Mesothelial cell of epicardium (in vitro differentiated cells): ENCODE measurements at regions not wholly inside any gene's neighbourhood (a gene's known extent, or its start where the extent isn't known, plus 50 kb on each side); places are given as distances from the start of the nearest gene placed in this dataset.

Experiments
- DNase-seq, 2 experiments: peaks; one replicate each; pipeline ENCODE4 v3.0.0; 2021; ENCODE audit warnings: low spot score in 2 of 2; ENCODE audit not compliant: unreplicated experiment in 2 of 2
- H3K27ac Mint-ChIP-seq: 2 replicates; pipeline ENCODE4 v1.8.0; 2021; ENCODE audit warnings: mixed read lengths
- H3K27me3 Mint-ChIP-seq: 2 replicates; pipeline ENCODE4 v1.8.0; 2021; ENCODE audit warnings: low read depth, mixed read lengths
- H3K36me3 Mint-ChIP-seq: 2 replicates; pipeline ENCODE4 v1.8.0; 2021; ENCODE audit warnings: mixed read lengths
- H3K4me1 Mint-ChIP-seq: 2 replicates; pipeline ENCODE4 v1.8.0; 2021; ENCODE audit warnings: mixed read lengths
- H3K4me3 Mint-ChIP-seq: 2 replicates; pipeline ENCODE4 v1.8.0; 2021; ENCODE audit warnings: mild to moderate bottlenecking, moderate library complexity, mixed read lengths
- H3K9me3 Mint-ChIP-seq: 2 replicates; pipeline ENCODE4 v1.8.0; 2021; ENCODE audit warnings: mixed read lengths
- CTCF ChIP-seq: fragments of 200-600 bp; sonication (generic); IDR thresholded peaks from one replicate; pipeline ENCODE4 v1.5.0; 2021; ENCODE audit warnings: antibody characterized with exemption; ENCODE audit not compliant: unreplicated experiment

- Mint-ChIP-seq H3K36me3 (no peaks in the 10 kb centered on the region), H3K9me3 (no peaks in the 10 kb centered on the region), H3K27me3 (no peaks in the 10 kb centered on the region), H3K4me3 (no peak overlapping the region), H3K4me1 (peaks cover 9% of the 10 kb centered on the region), H3K27ac (no peak overlapping the region)
- no peak for TF ChIP-seq CTCF
- DNase-seq: no peak
Measured at GRCh38 chr3:144762091-144762490, 790.5 kb downstream of the DIPK2A start.

- Mint-ChIP-seq H3K9me3 (no peaks in the 10 kb centered on the region), H3K27me3 (no peaks in the 10 kb centered on the region), H3K4me1 (peaks cover 9% of the 10 kb centered on the region), H3K27ac (no peak overlapping the region), H3K36me3 (no peaks in the 10 kb centered on the region), H3K4me3 (no peak overlapping the region)
- no peak for DNase-seq
- no peak for TF ChIP-seq CTCF
Measured at GRCh38 chr3:144763878-144764454, 792.3 kb downstream of the DIPK2A start.

- peaks cover 17% of the 10 kb centered on the region for H3K4me1 Mint-ChIP-seq
- no peak overlapping the region for H3K27ac Mint-ChIP-seq
- H3K27me3 Mint-ChIP-seq: no peaks in the 10 kb centered on the region
- H3K9me3 Mint-ChIP-seq: no peaks in the 10 kb centered on the region
- TF ChIP-seq CTCF: no peak
- no peaks in the 10 kb centered on the region for H3K36me3 Mint-ChIP-seq
- DNase-seq: no peak
- no peak overlapping the region for H3K4me3 Mint-ChIP-seq
Measured at GRCh38 chr3:144770281-144770680, 798.7 kb downstream of the DIPK2A start.

- no peak for TF ChIP-seq CTCF
- Mint-ChIP-seq H3K36me3 (no peaks in the 10 kb centered on the region), H3K27ac (no peak overlapping the region), H3K4me1 (peaks cover 20% of the 10 kb centered on the region), H3K4me3 (no peak overlapping the region), H3K27me3 (no peaks in the 10 kb centered on the region), H3K9me3 (no peaks in the 10 kb centered on the region)
- DNase-seq: no peak
Measured at GRCh38 chr3:144770915-144771351, 799.3 kb downstream of the DIPK2A start.

- Mint-ChIP-seq H3K27ac (no peak overlapping the region), H3K36me3 (no peaks in the 10 kb centered on the region)
Measured at GRCh38 chr3:144771381-144771870, 799.8 kb downstream of the DIPK2A start.

More at GRCh38 chr3:144771381-144771870, 799.8 kb downstream of the DIPK2A start:
- TF ChIP-seq CTCF: no peak
- no peaks in the 10 kb centered on the region for H3K27me3 Mint-ChIP-seq
- peaks cover 23% of the 10 kb centered on the region for H3K4me1 Mint-ChIP-seq
- DNase-seq: no peak
- H3K4me3 Mint-ChIP-seq: no peak overlapping the region
- no peaks in the 10 kb centered on the region for H3K9me3 Mint-ChIP-seq
